DMS 273 (cell line): ENCODE measurements at regions not wholly inside any gene's neighbourhood (a gene's known extent, or its start where the extent isn't known, plus 50 kb on each side); places are given as distances from the start of the nearest gene placed in this dataset.

Experiments used
- DNase-seq: peaks from one replicate; lab custom pipeline; 2025; ENCODE audit not compliant: unreplicated experiment; lab: John Stamatoyannopoulos, UW

DNA sequence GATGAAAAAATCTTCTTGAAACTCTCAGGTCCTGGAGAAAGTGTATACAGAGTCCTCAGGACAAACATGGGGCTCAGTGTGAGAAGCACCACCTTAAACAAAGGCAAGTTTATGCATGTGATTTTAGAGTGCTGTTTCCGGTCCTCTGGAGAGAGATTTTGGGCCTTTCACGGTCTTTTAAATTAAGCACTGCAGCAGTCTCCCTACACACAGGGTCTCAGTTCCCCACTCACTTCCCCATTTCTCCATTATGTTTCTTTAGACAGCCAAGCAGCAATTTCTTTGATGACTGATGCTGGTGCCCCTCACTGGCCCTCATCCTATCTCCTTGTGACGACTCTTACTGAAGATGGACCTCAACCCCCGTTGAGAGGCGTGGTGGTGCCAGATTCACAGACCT is 220.2 kb upstream of the CLINT1 start:
- DNase-seq: no peak

DNA sequence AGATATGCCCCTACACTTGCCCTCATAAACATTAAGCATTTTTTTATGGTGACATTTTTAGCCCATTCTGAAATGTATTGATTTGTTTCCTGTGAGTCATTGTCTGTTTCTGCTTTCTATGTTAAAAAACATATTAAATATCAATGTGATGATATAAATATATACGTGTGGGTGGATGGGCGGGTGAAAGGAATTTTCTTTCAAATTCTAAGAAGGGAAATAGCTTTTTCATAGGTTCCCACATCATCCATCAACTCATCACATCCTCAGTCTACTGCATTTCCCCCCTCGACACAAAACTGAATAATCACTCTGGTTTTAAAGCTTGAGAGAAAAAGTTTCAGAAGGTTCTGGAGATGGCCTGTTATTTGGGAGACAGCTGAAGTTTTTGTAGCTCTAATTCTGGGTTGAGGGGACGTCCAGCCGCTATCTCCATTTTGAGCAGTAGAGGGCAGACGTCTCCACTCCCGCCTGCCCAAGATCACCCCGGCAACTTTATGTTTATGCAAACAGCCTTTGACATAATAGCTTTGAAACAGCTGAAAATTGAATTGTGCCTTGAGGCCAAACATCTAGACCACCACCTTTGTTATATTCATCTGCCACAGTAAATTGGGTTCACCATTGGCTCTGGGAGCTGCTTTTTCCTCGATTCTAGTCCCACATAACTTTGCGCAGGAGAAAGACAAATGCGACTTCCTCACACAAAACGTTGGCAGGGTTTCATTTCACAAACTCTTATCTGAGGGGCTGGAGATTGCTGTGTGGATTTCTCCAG is 216.2 kb upstream of the CLINT1 start:
- peak; percentile 78 for DNase-seq

DNA sequence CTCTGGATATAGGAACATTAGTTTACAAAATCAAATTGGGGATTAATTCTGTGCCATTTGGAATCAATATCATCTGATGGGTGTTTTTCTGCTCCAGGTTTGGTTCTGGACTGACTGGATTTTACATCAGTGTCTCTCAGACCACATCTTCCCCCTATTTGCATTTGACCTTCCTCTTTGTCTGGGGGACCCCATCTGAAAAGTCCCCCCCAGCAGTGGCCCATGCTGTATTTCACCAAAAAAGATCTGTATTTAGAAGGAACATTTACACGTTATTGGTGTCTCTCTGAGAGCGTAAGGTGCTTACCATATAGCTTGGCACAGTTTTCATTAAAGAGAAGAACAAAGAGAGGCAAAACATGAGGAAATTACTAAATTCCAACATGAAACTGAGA is 215.6 kb upstream of the CLINT1 start:
- DNase-seq: no peak

DNA sequence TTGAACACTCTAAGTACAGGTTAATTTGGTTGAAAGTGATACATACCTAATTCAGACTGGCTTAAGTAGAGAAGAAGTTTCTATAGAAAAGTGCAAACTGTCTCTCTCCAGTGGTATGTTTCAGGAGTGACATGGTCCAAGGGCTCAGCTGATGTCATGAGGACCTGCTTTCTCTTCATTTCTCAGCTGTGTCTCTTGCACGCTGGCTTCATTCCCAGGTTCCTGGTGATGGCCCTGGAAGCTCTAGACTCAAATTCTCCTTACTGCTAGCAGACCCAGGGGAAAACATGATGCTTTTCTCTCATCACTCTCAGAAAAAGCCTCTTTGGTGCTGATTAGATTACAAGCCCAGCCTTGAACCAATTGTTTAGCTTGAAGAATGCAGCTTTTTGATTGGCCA is 211.9 kb upstream of the CLINT1 start:
- no peak for DNase-seq

DNA sequence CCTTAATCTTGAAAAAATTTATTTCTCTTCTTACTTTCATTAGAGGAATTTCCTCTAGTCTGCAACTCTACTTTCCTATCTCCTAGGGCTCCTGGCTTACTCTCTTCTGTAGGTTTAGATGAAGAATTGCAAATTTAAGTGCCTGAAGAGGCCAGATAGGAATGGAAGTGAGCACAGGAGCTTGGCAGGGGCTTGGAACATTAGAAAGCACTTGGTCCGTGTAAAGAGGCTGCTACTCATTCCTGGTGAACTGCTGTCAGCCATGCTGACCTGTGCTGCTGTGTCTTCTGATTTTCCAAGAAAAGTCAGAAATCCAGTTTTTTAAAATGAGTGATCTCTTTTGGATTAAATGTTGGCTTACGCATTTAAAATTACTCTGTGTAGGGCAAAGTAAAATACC is 210.9 kb upstream of the CLINT1 start:
- DNase-seq: no peak

DNA sequence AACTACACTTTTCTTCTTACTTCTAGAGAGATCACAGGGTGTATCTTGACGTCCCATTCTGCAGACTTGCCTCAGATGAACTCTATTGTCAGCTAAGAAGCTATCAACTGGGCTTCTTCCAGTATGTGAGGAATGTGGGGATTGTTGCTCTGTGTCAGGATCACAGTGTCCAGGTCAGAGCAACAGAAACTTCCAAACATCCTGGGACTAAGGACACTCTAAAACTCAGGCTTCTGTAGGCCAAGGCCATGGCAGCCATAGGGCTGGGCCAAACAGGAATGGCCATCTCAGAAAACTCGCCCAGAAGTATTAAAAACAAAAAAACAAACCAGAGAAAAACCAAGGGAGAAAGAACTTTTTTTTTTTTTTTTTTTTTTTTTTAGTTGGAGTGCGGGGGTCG is 210.0 kb upstream of the CLINT1 start:
- DNase-seq: no peak

DNA sequence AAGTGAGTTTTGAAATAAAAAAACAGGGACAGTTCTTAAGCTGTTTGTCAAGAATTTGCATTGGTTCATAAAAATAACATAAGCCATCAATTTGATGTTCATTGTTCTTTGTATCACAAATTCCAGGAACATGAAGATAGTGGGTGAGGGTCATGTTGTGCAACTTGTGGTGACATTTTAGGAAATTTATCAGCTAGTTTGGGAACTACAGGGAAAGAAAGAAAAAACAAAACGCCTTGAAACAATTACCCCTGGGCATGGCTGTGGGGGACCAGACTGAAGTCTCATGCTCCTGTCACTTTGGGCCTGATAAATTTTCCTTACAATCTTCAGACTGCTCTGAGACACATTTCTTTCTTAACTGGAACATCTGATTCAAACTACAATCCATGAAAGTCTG is 207.1 kb upstream of the CLINT1 start:
- DNase-seq: no peak

DNA sequence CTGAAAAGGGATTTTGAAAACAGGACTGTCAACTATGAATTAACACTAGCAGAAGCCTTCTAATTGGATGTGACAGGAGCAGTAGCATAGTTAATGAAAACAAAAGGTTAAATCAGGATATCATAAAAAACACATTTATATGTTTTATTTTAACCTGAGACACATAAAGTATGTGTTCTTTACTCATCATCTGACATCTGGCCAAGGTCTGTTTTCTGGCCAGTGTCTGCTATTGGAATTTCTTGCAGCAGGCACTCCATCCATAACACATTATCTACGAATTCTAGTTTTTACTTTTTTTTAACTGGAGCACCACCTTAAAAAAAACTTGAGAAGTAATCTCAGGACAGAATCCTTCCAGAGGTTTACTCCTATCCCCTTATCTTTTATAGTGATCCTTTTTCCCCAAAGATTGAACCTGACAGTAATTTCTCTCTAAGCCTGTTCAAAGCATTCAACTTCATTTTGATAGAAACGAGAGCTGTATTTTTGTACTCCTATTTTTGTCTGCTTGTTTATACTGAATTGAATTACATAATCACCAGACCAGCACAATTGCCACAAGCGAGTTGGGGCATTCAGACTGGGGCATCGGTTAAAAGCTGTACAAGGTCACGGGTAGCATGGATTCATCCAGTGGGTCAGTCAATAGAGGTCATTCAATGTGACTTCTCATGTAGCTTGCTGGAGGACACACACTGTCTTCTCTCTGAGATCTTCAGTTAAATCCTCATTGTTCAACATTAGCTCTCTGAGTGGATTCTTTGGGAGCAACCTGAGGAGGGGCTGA is 205.6 kb upstream of the CLINT1 start:
- DNase-seq: no peak

DNA sequence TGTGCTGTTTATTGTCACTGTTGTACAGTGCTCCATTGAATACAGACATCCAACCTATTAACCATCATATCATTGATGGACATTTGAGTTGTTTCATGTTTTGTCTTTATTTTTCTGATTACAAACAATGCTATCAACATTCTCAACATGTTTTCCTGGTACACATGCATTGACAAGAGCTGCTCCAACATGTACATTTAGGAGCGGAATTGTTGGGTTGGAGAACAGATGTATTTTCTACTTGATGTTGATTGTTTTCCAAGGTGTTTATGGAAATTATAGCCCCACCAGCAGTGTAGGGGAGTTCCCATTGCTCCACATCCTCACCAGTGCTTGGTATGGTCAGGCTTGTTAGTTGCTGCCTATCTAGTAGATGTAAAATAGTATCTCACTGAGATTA is 204.1 kb upstream of the CLINT1 start:
- no peak for DNase-seq

DNA sequence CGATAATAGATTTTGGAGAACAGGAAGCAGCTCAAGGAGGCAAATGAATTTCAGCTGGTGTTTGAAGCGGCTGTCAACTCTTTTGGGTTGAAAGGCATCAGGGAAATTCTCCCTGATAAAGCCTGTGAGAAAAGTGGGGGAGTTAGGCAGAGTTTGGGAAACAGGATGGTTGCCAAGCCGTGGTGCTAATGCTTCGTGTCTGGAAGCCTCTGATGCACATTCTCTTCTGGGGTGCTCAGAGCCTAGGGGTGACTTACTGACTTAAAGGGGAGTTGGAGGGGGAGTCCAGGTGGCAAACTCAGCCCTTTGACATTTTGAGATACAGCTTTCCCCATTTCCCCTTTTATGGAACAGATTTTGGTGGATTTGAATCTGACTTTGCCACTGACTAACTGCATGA is 202.5 kb upstream of the CLINT1 start:
- no peak for DNase-seq

DNA sequence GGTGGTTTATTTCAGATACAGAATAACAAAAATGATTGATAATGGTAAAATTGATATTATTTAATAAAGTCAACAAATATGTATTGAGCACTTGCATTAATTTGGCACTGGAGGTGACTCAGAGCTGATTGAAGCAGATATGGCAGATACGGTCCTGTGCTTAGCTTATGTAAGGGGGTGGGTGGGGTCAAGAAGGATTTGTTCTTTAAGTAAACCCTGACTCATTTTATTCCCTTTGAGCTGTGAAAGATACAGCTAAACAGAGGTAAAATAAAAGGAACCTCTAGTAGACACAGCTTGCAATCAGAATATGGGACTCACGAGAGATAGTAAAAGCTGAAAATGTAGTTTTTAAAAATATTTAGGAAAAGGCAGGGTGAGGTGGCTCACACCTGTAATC is 201.3 kb upstream of the CLINT1 start:
- no peak for DNase-seq

DNA sequence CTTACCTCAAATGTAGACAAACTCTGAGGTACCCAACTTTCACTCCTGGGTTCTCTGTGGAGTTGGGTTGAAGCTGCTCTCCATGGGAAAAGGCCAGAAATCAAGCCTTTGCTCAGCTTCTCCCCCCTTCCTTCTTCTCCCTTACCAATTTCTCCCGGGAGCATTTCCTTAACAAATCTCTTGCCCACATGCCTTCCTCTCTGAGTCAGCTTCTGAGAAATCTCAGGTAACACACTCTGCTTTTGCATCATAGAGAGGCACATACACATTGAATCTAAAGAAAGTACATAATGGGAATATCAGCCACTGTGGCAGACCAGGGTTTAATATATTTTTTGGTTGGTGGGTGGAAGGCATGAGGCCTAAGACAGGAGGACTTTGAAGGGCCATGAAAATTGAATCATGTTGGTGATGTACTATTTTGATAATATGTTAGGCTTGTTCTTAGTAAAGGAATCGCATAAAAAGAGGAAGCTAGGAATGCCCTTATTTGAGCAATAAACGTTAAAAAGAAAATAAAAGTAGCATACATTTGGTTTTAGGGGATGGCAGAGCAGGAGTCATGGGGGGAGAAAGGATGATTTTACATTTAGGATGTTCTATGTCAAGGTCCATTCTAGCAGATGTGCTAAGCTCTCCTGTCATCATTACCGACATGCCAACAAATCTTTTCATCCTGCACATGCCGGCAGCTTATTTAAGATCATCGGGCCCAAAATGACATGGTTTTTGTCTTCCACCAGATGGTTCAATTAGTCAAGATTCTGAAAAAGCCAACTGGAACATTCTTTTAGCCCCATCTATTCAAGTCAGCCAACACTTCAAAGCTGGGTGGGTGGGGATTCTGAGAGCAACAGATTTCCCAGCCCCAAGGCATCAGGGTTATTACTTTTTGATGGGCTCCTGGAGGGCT is 199.5 kb upstream of the CLINT1 start:
- DNase-seq: no peak

DNA sequence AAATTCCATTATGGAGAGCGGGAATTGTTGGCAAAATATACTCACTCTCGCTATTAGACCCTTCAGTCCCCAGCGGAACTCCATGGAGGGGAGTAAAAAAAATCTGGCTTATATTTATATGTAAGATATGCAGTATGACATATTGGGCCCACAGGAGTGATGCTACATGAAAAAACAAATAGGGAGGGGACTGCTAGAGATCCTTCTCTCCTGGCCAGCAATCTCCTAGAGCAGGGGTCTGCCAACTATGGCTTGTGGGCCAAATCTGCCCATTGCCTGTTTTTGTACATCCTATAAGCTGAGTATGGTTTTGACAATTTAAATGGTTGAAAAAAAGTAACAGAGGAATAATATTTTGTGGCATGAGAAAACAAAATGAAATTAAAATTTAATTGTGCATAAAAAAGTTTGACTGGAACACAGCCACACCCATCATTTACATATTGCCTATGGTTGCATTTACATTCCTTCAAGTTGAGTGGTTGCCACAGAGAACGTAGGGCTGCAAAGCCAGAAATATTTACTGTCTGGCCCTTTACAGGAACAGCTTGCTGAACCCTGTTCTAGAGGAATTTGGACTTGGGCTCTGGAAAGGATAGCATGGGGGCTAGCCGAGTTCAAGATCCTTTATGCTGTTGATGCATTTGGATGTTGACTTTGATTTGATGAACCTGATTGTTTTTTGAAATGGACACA is 197.3 kb upstream of the CLINT1 start:
- no peak for DNase-seq

DNA sequence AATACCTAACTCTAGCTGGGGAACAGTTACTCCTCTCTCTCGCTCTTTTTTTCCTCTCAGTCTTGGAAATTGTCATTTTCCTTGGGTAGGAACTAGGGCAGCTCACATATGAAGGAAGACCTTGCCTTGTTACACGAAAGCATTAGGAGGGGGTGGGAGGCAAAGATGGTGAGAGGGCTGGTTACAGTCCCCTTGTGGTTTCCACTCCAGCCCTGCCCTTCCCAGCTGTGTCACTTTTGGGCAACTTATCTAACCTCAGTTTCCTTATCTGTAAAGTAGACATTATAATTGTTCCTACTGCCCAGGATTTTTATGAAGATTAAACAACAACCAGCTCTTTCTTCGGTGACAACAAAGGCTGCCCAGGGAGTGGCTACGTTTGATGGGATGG is 196.2 kb upstream of the CLINT1 start:
- DNase-seq: no peak

DNA sequence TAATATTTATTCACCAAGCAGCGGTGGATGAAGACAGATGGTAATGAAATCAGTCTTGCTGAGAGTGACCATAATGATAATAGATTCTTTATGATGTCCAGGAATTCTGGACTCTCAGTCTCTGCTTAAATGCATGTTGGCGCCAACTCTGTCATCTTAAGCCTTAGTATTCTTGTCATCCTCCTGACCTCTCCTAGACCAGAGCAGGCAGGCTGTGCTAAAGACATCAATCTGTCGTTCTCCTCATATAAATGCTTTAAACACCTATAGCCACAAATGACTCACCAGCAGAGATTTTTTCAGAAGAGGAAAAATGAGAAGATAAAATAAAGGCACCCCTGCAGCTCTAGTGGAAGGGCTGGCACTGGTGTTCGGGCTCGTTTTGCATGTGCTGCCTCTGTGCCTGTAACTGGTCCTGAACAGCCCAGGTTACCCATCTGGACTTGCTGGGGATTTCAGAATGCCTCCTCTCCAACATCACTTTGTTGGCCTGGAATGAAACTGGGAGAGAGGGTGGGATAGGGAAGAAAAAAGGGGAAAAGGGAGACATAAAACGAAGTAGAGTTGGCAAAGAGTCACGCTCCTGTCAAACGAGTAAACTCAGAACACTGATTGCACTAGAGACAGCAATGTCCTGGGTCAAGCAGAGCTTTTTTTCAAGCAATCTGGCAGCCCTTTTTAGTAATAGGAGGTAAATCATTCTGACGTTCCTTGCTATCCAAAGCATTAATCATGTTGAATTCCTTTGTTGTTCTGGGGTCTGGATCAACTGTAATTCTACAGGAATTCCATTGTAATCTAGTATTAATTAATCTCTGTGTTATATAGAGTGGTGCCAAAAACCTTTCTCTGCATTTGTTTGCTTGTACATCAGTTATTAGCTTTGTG is 195.5 kb upstream of the CLINT1 start:
- DNase-seq: peak; percentile 38

DNA sequence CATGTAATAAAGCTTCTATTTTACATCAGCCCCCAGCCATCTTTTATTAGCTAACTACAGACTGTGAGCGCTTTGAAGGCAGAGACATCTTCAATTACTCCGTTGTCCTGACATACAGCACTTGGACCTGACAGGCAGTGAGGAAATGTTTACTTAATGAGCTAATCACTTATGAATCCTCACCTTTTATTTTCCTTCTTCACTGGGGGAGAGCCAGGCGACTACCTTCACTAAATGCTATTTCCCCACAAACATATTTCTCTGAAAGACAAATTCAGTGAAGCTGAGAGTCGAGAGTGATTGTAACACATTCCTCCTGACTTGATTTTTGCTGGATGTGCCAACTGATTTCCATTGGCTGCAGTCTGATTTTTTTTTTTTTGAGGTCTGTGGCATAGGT is 192.1 kb upstream of the CLINT1 start:
- DNase-seq: no peak

DNA sequence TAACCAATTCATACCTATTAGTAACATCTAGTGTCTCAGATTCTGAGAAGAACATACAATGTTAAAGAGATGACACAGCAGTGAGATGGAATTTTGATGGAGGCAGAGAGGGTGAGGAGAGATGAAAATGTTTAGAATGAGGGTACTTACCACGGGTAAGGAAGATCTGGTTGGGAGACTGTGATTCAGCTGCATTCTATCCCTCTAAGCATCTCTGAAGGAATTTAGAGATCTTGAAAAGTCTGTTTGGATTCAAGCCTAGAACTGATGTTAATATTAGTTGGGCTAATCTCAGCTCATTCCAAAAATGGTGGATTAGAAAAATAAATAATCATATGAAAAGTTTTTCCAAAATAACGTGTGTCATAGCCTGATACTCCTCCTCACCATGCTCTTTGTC is 191.5 kb upstream of the CLINT1 start:
- no peak for DNase-seq

DNA sequence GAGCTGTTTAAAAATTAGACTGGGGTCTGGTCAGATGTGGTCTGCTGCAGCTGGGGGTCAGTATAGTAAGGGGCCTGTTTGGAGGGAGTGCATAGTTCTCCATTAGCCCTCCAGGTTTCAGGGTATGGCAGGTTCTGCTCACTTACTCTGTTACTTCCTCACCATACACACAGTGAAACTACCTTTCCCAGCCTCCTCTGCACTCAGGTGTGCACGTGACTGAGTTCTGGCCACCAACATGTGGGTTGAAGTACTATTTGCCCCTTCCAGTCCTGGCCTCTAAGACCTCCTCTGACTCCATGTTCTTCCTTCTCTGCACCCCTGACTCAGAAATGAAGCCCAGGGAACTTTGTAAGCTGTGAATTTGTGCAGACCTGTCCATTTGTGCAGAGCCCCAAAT is 190.5 kb upstream of the CLINT1 start:
- DNase-seq: no peak

DNA sequence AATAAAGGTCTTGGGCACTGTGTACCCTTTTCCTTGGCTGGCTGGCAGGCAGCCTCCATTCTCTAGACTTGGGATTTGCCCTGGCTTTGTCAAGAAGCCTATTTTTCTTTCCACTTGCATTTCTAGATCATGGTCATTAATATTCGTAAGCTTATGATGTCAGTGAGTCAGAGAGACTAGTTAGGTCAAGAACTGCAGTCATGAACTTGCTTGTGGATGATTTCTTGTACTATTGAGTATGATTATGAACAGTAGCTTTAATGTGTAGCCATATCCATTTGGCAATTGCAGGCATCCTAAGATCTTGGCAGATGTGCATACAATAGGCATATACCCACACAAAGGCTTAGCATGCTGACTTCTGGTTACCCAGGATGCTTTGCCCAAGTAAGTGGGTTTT is 186.8 kb upstream of the CLINT1 start:
- no peak for DNase-seq

DNA sequence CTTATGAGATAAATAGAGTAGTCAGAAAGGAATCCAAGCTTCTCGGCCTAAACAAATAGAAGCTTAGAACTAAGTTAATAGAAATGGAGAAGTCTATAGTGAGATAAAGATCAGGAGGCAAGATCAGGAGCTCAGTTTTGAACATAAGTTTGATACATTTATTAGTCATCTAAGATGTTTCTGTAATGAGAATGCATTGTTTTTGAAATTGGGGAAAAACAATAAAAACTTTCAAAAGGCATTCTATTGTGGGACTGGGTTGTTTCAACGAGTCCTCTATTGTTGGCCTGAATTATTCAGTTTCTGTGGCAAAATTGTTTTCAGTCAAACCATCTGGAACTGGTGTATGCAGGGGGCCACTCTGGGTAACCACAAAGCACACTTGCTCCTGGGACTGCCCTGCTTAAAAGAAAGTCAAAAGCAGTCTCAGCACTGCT is 181.0 kb upstream of the CLINT1 start:
- no peak for DNase-seq
